ENCODE measurements at regions not wholly inside any gene's neighbourhood (a gene's known extent, or its start where the extent isn't known, plus 50 kb on each side); places are given as distances from the start of the nearest gene placed in this dataset.

DNA sequence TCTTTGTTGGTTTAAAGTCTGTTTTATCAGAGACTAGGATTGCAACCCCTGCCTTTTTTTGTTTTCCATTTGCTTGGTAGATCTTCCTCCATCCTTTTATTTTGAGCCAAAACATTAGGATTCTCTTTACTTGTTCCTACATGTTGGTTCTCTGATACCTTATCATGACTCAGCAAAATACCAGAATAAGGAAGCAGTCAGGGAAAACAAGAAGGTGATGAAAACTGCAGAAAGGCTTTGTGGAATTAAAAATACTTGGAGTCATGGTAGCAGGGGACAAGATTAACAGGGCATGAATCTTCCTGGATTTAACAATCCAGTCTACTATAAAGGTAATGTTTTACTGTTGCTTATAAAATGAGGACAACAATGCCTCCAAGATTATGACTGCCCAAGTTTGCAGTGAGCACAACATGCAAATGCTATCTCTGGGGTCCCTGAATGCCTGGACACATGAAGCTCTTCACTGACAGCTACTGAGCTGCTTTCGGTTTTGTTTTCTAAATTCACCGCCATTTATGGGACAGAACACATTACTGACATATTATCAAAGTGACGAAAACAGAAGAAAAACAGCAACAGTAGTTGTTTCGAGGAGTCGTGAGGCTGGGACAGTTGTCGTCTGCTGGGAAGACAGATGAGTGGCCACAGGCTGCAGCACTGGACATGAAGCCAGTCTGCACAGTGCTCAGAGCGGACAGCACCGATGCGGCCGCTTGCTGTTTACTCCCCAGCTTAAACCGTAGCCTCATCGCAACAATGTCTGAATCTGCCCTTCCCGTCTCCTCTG, 174.5 kb upstream of the DKK2 start:
- peaks cover 3% of the 10 kb centered on the region for H3K9me3 Mint-ChIP-seq (ENCODE audit: unreplicated experiment)
- H3K27me3 Mint-ChIP-seq (ENCODE audit: unreplicated experiment), result no peaks in the 10 kb centered on the region
- TF ChIP-seq, protein P1, sequence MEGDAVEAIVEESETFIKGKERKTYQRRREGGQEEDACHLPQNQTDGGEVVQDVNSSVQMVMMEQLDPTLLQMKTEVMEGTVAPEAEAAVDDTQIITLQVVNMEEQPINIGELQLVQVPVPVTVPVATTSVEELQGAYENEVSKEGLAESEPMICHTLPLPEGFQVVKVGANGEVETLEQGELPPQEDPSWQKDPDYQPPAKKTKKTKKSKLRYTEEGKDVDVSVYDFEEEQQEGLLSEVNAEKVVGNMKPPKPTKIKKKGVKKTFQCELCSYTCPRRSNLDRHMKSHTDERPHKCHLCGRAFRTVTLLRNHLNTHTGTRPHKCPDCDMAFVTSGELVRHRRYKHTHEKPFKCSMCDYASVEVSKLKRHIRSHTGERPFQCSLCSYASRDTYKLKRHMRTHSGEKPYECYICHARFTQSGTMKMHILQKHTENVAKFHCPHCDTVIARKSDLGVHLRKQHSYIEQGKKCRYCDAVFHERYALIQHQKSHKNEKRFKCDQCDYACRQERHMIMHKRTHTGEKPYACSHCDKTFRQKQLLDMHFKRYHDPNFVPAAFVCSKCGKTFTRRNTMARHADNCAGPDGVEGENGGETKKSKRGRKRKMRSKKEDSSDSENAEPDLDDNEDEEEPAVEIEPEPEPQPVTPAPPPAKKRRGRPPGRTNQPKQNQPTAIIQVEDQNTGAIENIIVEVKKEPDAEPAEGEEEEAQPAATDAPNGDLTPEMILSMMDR (IDR thresholded peaks at IDR 0.05), result no peak
- H3K4me3 Mint-ChIP-seq (ENCODE audit: unreplicated experiment), result no peak overlapping the region
- H3K36me3 Mint-ChIP-seq (ENCODE audit: unreplicated experiment), result no peaks in the 10 kb centered on the region
- H3K27ac Mint-ChIP-seq (ENCODE audit: unreplicated experiment), result peak overlapping the region; percentile 27
- DNase-seq (ENCODE audit: extremely low spot score, unreplicated experiment), result no peak
- peaks cover 21% of the 10 kb centered on the region for H3K4me1 Mint-ChIP-seq (ENCODE audit: unreplicated experiment)

GRCh38 chr4:107203733-107204132, 167.6 kb upstream of the DKK2 start:
- no peak for DNase-seq (ENCODE audit: extremely low spot score, unreplicated experiment)
- Mint-ChIP-seq H3K4me3 (ENCODE audit: unreplicated experiment) (no peak overlapping the region), H3K9me3 (ENCODE audit: unreplicated experiment) (peaks cover 3% of the 10 kb centered on the region), H3K27me3 (ENCODE audit: unreplicated experiment) (no peaks in the 10 kb centered on the region), H3K4me1 (ENCODE audit: unreplicated experiment) (peaks cover 36% of the 10 kb centered on the region), H3K36me3 (ENCODE audit: unreplicated experiment) (no peaks in the 10 kb centered on the region), H3K27ac (ENCODE audit: unreplicated experiment) (no peak overlapping the region)
- TF ChIP-seq, protein P1 (IDR thresholded peaks at IDR 0.05), result no peak

DNA sequence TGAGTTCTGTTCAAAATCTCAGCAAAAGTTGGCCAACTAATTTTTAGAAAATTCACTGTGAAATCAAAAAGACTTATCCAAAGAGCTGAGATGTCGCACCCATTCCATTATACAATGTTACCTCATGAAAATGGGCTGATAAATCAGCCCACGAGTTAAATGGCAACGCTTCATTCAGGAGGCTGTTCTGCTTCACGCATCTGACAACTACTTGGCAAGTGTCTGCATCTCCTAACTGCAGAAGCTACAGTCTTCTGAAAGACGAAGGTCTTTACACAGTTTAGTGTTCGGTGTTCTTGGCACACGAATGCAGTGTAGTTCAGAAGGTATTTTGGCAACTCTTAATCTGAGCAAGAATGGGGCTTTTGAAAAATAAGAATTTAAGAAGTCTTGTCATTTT, 166.6 kb upstream of the DKK2 start:
- TF ChIP-seq, protein P1 (IDR thresholded peaks at IDR 0.05), result no peak
- H3K4me1 Mint-ChIP-seq (ENCODE audit: unreplicated experiment), result peaks cover 36% of the 10 kb centered on the region
- no peak for DNase-seq (ENCODE audit: extremely low spot score, unreplicated experiment)
- H3K4me3 Mint-ChIP-seq (ENCODE audit: unreplicated experiment), result no peak overlapping the region
- H3K27ac Mint-ChIP-seq (ENCODE audit: unreplicated experiment), result peak overlapping the region; percentile 66
- H3K27me3 Mint-ChIP-seq (ENCODE audit: unreplicated experiment), result no peaks in the 10 kb centered on the region
- peaks cover 3% of the 10 kb centered on the region for H3K9me3 Mint-ChIP-seq (ENCODE audit: unreplicated experiment)
- H3K36me3 Mint-ChIP-seq (ENCODE audit: unreplicated experiment), result no peaks in the 10 kb centered on the region

GRCh38 chr4:107197121-107197520, 161.0 kb upstream of the DKK2 start:
- H3K36me3 Mint-ChIP-seq (ENCODE audit: unreplicated experiment), result peaks cover 2% of the 10 kb centered on the region
- H3K9me3 Mint-ChIP-seq (ENCODE audit: unreplicated experiment), result peaks cover 3% of the 10 kb centered on the region
- TF ChIP-seq, protein P1 (IDR thresholded peaks at IDR 0.05), result no peak
- no peaks in the 10 kb centered on the region for H3K27me3 Mint-ChIP-seq (ENCODE audit: unreplicated experiment)
- peaks cover 36% of the 10 kb centered on the region for H3K4me1 Mint-ChIP-seq (ENCODE audit: unreplicated experiment)
- DNase-seq (ENCODE audit: extremely low spot score, unreplicated experiment), result no peak
- H3K4me3 Mint-ChIP-seq (ENCODE audit: unreplicated experiment), result no peak overlapping the region
- no peak overlapping the region for H3K27ac Mint-ChIP-seq (ENCODE audit: unreplicated experiment)

DNA sequence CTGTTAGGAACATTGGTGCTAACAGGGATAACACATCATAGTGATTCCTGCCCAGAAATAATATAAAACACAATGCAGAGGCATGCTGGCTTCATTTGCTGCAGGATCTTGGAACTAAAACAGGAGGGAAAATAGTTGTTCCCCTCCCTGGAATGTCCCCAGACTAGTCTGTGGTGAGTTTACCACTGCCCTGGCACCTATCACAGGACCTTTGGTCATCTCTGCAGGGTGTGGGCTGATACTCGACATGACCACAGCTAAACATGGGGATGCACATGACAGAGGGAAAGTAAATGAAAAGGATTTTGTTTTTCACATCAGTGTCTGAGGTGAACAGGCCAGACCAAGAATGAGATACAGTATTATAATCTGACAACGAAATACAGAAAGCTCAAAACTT, 160.2 kb upstream of the DKK2 start:
- H3K4me3 Mint-ChIP-seq (ENCODE audit: unreplicated experiment), result no peak overlapping the region
- no peak for DNase-seq (ENCODE audit: extremely low spot score, unreplicated experiment)
- H3K27me3 Mint-ChIP-seq (ENCODE audit: unreplicated experiment), result no peaks in the 10 kb centered on the region
- H3K27ac Mint-ChIP-seq (ENCODE audit: unreplicated experiment), result no peak overlapping the region
- peaks cover 3% of the 10 kb centered on the region for H3K9me3 Mint-ChIP-seq (ENCODE audit: unreplicated experiment)
- H3K4me1 Mint-ChIP-seq (ENCODE audit: unreplicated experiment), result peaks cover 28% of the 10 kb centered on the region
- peaks cover 3% of the 10 kb centered on the region for H3K36me3 Mint-ChIP-seq (ENCODE audit: unreplicated experiment)
- TF ChIP-seq, protein P1 (IDR thresholded peaks at IDR 0.05), result no peak

Data from osteocyte (in vitro differentiated cells).